ENCODE measurements at regions not wholly inside any gene's neighbourhood (a gene's known extent, or its start where the extent isn't known, plus 50 kb on each side); places are given as distances from the start of the nearest gene placed in this dataset.

GRCh38 chr13:89181041-89181440 is 1509.9 kb downstream of the SLITRK5 start:
- no peak for TF ChIP-seq CTCF (conservative IDR thresholded peaks at IDR 0.05; ENCODE audit: low read depth, low read length)
- TF ChIP-seq EZH2 (IDR thresholded peaks at IDR 0.05; ENCODE audit: low read length, unreplicated experiment) = no peak
- no peak for TF ChIP-seq EZH2phosphoT487 (IDR thresholded peaks at IDR 0.05; ENCODE audit: borderline replicate concordance, low read length)
